WTC11 (cell line): ENCODE measurements at regions not wholly inside any gene's neighbourhood (a gene's known extent, or its start where the extent isn't known, plus 50 kb on each side); places are given as distances from the start of the nearest gene placed in this dataset.

ENCODE experiments used
- AFF4 ChIP-seq: sonication (generic); formaldehyde crosslinking; IDR thresholded peaks from 2 replicates; pipeline ENCODE4 v1.8.1; 2023; ENCODE audit warnings: mild to moderate bottlenecking, missing genetic modification reagents, borderline replicate concordance
- ATF3 ChIP-seq: sonication (generic); formaldehyde crosslinking; conservative IDR thresholded peaks from 2 replicates; pipeline ENCODE4 v1.8.1; 2022; ENCODE audit warnings: mild to moderate bottlenecking, missing genetic modification reagents
- ATF6 ChIP-seq: sonication (generic); formaldehyde crosslinking; IDR thresholded peaks from 2 replicates; pipeline ENCODE4 v1.8.1; 2023; ENCODE audit warnings: mild to moderate bottlenecking, missing genetic modification reagents
- CTCF ChIP-seq: fragments of 200-600 bp; IDR thresholded peaks from 2 replicates; pipeline ENCODE4 v1.8.0; 2022; ENCODE audit warnings: antibody characterized with exemption
- E2F1 ChIP-seq: sonication (generic); formaldehyde crosslinking; IDR thresholded peaks from 2 replicates; pipeline ENCODE4 v1.8.0; 2022; ENCODE audit warnings: mild to moderate bottlenecking, missing genetic modification reagents
- FOXP4 ChIP-seq: sonication (generic); formaldehyde crosslinking; IDR thresholded peaks from 2 replicates; pipeline ENCODE4 v1.8.0; 2022; ENCODE audit warnings: mild to moderate bottlenecking, missing genetic modification reagents
- NR1H2 ChIP-seq: sonication (generic); formaldehyde crosslinking; IDR thresholded peaks from 2 replicates; pipeline ENCODE4 v1.9.0; 2021; ENCODE audit warnings: mild to moderate bottlenecking, moderate library complexity, missing genetic modification reagents
- TP53 ChIP-seq: sonication (generic); formaldehyde crosslinking; IDR thresholded peaks from 2 replicates; pipeline ENCODE4 v1.8.1; 2023; ENCODE audit warnings: mild to moderate bottlenecking, missing genetic modification reagents

GRCh38 chr4:177119021-177119471 lies 190.6 kb upstream of the NEIL3 start:
- TF ChIP-seq TP53 (no peak), CTCF (no peak), ATF6 (CRISPR knock-in tag) (no peak), AFF4 (no peak), FOXP4 (no peak), E2F1 (CRISPR knock-in tag) (no peak), NR1H2 (CRISPR knock-in tag) (no peak), ATF3 (no peak)
